ENCODE measurements at regions not wholly inside any gene's neighbourhood (a gene's known extent, or its start where the extent isn't known, plus 50 kb on each side); places are given as distances from the start of the nearest gene placed in this dataset.

DNA sequence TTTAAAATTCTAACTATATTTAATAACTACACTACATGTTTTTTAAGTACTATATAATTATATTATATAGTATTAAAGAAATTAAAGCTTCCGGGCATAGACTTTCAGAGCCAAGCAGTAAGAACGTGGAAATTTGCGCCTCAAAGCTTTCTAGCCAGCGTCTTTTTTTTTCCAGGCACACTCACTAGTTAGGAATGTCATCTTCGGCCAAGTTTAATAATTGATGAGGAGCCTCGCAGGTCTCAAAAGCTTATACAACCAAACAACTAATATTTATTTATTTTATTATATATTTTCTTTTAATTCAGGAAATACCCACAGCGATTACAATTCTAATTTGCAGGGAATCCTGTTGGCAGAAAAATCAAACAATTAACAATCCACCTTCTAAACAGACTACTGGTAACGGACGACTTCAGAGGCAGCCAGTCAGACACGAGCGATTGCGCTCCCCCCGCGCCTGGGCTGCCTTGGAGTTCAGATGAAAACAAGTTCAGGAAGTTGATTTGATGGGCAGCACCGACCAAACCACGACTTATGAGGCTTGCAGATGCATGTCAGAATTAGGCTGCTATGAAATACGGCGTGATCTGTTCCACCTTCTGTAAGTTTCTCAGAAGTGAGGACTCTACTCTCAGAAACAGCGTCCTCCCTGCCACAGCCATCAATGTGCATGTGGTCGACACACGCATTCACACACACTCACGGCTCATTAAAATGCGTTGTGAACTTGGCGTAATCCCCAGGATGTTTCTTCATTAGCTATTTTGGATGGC lies 431.8 kb upstream of the MGMT start:
- Histone ChIP-seq H2AFZ (ENCODE audit: low read length) (no peak overlapping the region), H3F3A (ENCODE audit: low read length, unreplicated experiment) (no peaks in the 10 kb centered on the region), H3K36me3 (ENCODE audit: low read depth, low read length) (no peaks in the 10 kb centered on the region), H3K9ac (ENCODE audit: low read length) (no peak overlapping the region), H3K79me2 (ENCODE audit: low read length) (no peaks in the 10 kb centered on the region), H3K4me3 (ENCODE audit: low read length) (no peak overlapping the region), H3K9me2 (replicated peaks; ENCODE audit: low read length) (no peaks in the 10 kb centered on the region), H4K20me1 (ENCODE audit: low read length) (no peaks in the 10 kb centered on the region), H3K9me3 (ENCODE audit: low read length) (no peaks in the 10 kb centered on the region), H3K4me1 (ENCODE audit: insufficient read depth, low read length) (no peaks in the 10 kb centered on the region), H3K27ac (ENCODE audit: low read length) (no peak overlapping the region), H3K27me3 (ENCODE audit: low read length) (peaks cover 32% of the 10 kb centered on the region), H3K4me2 (ENCODE audit: low read length) (no peak overlapping the region)
- POLR2A ChIA-PET (ENCODE audit: unreplicated experiment), result no interaction called here
- intact Hi-C loops (cut with micrococcal nuclease), result no loop called here
- CTCF ChIA-PET, result no interaction called here
- DNase-seq (no peak), ATAC-seq (no peak)
- TF ChIP-seq EZH2 (IDR thresholded peaks at IDR 0.05; ENCODE audit: low read length, unreplicated experiment) (no peak), EZH2phosphoT487 (IDR thresholded peaks at IDR 0.05; ENCODE audit: borderline replicate concordance, low read length) (no peak)
- TF ChIP-seq, protein P1, sequence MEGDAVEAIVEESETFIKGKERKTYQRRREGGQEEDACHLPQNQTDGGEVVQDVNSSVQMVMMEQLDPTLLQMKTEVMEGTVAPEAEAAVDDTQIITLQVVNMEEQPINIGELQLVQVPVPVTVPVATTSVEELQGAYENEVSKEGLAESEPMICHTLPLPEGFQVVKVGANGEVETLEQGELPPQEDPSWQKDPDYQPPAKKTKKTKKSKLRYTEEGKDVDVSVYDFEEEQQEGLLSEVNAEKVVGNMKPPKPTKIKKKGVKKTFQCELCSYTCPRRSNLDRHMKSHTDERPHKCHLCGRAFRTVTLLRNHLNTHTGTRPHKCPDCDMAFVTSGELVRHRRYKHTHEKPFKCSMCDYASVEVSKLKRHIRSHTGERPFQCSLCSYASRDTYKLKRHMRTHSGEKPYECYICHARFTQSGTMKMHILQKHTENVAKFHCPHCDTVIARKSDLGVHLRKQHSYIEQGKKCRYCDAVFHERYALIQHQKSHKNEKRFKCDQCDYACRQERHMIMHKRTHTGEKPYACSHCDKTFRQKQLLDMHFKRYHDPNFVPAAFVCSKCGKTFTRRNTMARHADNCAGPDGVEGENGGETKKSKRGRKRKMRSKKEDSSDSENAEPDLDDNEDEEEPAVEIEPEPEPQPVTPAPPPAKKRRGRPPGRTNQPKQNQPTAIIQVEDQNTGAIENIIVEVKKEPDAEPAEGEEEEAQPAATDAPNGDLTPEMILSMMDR (conservative IDR thresholded peaks at IDR 0.05; ENCODE audit: low read depth, low read length), result no peak
- BruUV-seq (replicated peaks), result no TSS peak

DNA sequence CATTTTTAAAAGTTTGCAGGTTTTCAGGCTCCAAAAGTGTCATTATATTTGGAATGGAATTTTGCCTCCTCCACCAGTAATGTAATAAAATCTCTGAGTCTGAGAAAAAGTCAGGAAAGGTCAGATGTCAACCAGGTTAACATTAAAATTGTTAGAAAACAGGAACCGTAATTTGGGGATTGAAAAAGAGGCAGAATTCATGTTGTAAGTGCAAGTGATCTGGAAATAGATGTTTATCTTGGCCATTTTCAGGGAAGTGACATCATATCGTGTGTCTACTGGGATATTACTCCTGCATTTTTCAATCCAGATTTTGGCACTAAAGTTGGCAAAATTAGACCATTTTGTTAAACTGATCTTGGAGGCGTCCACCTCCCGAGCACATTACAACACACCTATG lies 428.5 kb upstream of the MGMT start:
- POLR2A ChIA-PET (ENCODE audit: unreplicated experiment), result no interaction called here
- Histone ChIP-seq H2AFZ (ENCODE audit: low read length) (no peak overlapping the region), H3F3A (ENCODE audit: low read length, unreplicated experiment) (no peaks in the 10 kb centered on the region), H3K9me2 (replicated peaks; ENCODE audit: low read length) (no peaks in the 10 kb centered on the region), H3K4me1 (ENCODE audit: insufficient read depth, low read length) (no peaks in the 10 kb centered on the region), H4K20me1 (ENCODE audit: low read length) (no peaks in the 10 kb centered on the region), H3K9me3 (ENCODE audit: low read length) (no peaks in the 10 kb centered on the region), H3K4me3 (ENCODE audit: low read length) (no peak overlapping the region), H3K27me3 (ENCODE audit: low read length) (peaks cover 11% of the 10 kb centered on the region; the same call in 1 of the 2 replicates), H3K36me3 (ENCODE audit: low read depth, low read length) (no peaks in the 10 kb centered on the region), H3K9ac (ENCODE audit: low read length) (no peak overlapping the region), H3K27ac (ENCODE audit: low read length) (no peak overlapping the region), H3K4me2 (ENCODE audit: low read length) (no peak overlapping the region), H3K79me2 (ENCODE audit: low read length) (no peaks in the 10 kb centered on the region)
- TF ChIP-seq EZH2phosphoT487 (IDR thresholded peaks at IDR 0.05; ENCODE audit: borderline replicate concordance, low read length), result no peak
- DNase-seq, result no peak
- no peak for ATAC-seq
- BruUV-seq (replicated peaks), result no TSS peak
- intact Hi-C loops (cut with micrococcal nuclease), result no loop called here
- CTCF ChIA-PET, result no interaction called here

DNA sequence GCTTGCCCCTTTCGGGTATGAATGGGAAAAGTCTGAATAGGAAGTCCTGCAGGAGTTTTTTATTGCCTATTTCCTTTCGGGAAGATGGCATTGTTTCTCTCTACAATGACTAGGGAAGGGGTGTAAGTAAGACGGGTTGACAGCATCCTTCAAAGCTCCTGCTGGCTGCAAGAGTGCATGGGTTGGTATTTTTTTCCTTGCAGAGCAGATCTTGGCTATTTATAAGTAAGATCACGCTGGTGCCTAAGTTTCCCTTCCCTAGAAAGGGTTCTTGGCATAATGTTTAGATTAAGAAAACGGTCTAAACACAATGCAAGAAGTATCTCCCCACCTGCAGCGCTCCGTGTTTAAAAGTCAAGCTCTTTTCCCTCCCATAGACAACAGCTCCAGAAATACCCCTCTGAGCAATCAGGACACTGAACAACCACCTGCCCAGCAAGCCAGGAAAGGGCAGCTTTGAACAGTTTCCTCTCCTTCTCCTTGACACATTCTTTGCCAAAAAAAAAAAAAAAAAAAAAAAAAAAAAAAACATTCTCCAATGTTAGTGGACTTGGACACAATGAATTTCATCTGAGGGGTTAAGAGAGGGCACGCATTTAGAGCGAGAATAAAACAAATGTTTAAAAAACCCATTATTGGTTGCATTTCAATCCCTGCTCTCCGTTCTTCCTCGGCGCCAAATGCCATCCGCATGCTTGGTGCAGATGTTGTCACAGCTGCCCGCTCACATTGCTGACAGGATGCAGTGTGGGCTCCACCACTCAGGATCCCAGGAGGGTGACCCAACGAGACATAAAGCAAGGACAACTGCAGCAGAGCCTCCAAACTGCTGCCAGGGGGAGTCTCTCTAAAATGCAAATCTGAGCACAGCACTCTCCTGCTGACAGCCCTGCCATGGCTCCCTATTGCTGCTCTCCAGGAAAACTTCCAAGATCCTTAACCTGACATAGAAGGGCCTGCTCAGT lies 427.4 kb upstream of the MGMT start:
- DNase-seq (no peak), ATAC-seq (no peak)
- Histone ChIP-seq H3K27me3 (ENCODE audit: low read length) (0 out of 2 replicates have a peak, but pooled peaks cover under 1% of the 10 kb centered on the region), H3K4me1 (ENCODE audit: insufficient read depth, low read length) (no peaks in the 10 kb centered on the region), H3F3A (ENCODE audit: low read length, unreplicated experiment) (no peaks in the 10 kb centered on the region), H4K20me1 (ENCODE audit: low read length) (no peaks in the 10 kb centered on the region), H3K79me2 (ENCODE audit: low read length) (no peaks in the 10 kb centered on the region), H3K36me3 (ENCODE audit: low read depth, low read length) (no peaks in the 10 kb centered on the region), H3K9ac (ENCODE audit: low read length) (no peak overlapping the region), H3K9me3 (ENCODE audit: low read length) (no peaks in the 10 kb centered on the region), H3K9me2 (replicated peaks; ENCODE audit: low read length) (no peaks in the 10 kb centered on the region), H3K4me2 (ENCODE audit: low read length) (no peak overlapping the region), H3K4me3 (ENCODE audit: low read length) (no peak overlapping the region), H2AFZ (ENCODE audit: low read length) (no peak overlapping the region), H3K27ac (ENCODE audit: low read length) (no peak overlapping the region)
- intact Hi-C loops (cut with micrococcal nuclease), result no loop called here
- ChIA-PET CTCF (no interaction called here), POLR2A (ENCODE audit: unreplicated experiment) (no interaction called here)
- no TSS peak for BruUV-seq (replicated peaks)
- no peak for TF ChIP-seq EZH2 (IDR thresholded peaks at IDR 0.05; ENCODE audit: low read length, unreplicated experiment)
- TF ChIP-seq, protein P1 (conservative IDR thresholded peaks at IDR 0.05; ENCODE audit: low read depth, low read length), result no peak
- TF ChIP-seq EZH2phosphoT487 (IDR thresholded peaks at IDR 0.05; ENCODE audit: borderline replicate concordance, low read length), result no peak

Measured in PC-3 (cell line).